ENCODE measurements at regions not wholly inside any gene's neighbourhood (a gene's known extent, or its start where the extent isn't known, plus 50 kb on each side); places are given as distances from the start of the nearest gene placed in this dataset.

- Histone ChIP-seq H3K36me3 (ENCODE audit: control insufficient read depth in 2 of 2, extremely low read depth in 1 of 2, insufficient read depth in 2 of 2, low read length in 2 of 2) (no peaks in the 10 kb centered on the region), H3K4me1 (ENCODE audit: control insufficient read depth, extremely low read depth, insufficient read depth, low read length) (no peaks in the 10 kb centered on the region), H3K4me2 (ENCODE audit: control insufficient read depth, extremely low read depth, insufficient read depth, low read depth, low read length) (no peak overlapping the region), H3K79me2 (ENCODE audit: control insufficient read depth, insufficient read depth, low read length) (no peaks in the 10 kb centered on the region), H3K9me3 (ENCODE audit: control insufficient read depth, low read depth, low read length) (no peaks in the 10 kb centered on the region), H2AFZ (ENCODE audit: control insufficient read depth, low read length) (no peak overlapping the region), H3K4me3 (ENCODE audit: control insufficient read depth in 2 of 3, extremely low read depth in 1 of 3, insufficient read depth in 2 of 3, low read depth in 1 of 3, low read length in 3 of 3) (no peak overlapping the region), H3K9ac (ENCODE audit: control insufficient read depth, extremely low read depth, insufficient read depth, low read length) (no peak overlapping the region), H3K27me3 (ENCODE audit: control insufficient read depth, extremely low read depth, insufficient read depth, low read length) (no peaks in the 10 kb centered on the region), H3K9me1 (ENCODE audit: control insufficient read depth, extremely low read depth, insufficient read depth, low read length) (no peaks in the 10 kb centered on the region), H4K20me1 (ENCODE audit: control insufficient read depth, extremely low read depth, insufficient read depth, low read length) (no peaks in the 10 kb centered on the region), H3K27ac (ENCODE audit: control insufficient read depth, insufficient read depth, low read length) (no peak overlapping the region)
- DNase-seq (ENCODE audit: low read depth, low spot score): no peak
- no peak for FAIRE-seq
- no peak for TF ChIP-seq CTCF (optimal IDR thresholded peaks at IDR 0.05 in 1 of 3, IDR thresholded peaks at IDR 0.05 in 1 of 3, conservative IDR thresholded peaks at IDR 0.05 in 1 of 3; ENCODE audit: extremely low read depth in 1 of 3, insufficient read depth in 2 of 3, low read length in 3 of 3)
- no peak for TF ChIP-seq EZH2 (IDR thresholded peaks at IDR 0.05; ENCODE audit: low read length)
- dilution Hi-C loops (cut with MboI; ENCODE audit: extremely low pct_ligation_motif_present, low sequenced_read_pairs): no loop called here
Observed at GRCh38 chr4:138612428-138612827, 370.3 kb upstream of the SLC7A11 start.

GRCh38 chr4:138611721-138612120, 369.6 kb upstream of the SLC7A11 start:
- Histone ChIP-seq H2AFZ (ENCODE audit: control insufficient read depth, low read length) (no peak overlapping the region), H4K20me1 (ENCODE audit: control insufficient read depth, extremely low read depth, insufficient read depth, low read length) (no peaks in the 10 kb centered on the region), H3K9me3 (ENCODE audit: control insufficient read depth, low read depth, low read length) (no peaks in the 10 kb centered on the region), H3K9ac (ENCODE audit: control insufficient read depth, extremely low read depth, insufficient read depth, low read length) (no peak overlapping the region), H3K4me2 (ENCODE audit: control insufficient read depth, extremely low read depth, insufficient read depth, low read depth, low read length) (no peak overlapping the region), H3K36me3 (ENCODE audit: control insufficient read depth in 2 of 2, extremely low read depth in 1 of 2, insufficient read depth in 2 of 2, low read length in 2 of 2) (no peaks in the 10 kb centered on the region), H3K4me3 (ENCODE audit: control insufficient read depth in 2 of 3, extremely low read depth in 1 of 3, insufficient read depth in 2 of 3, low read depth in 1 of 3, low read length in 3 of 3) (no peak overlapping the region), H3K27ac (ENCODE audit: control insufficient read depth, insufficient read depth, low read length) (no peak overlapping the region), H3K4me1 (ENCODE audit: control insufficient read depth, extremely low read depth, insufficient read depth, low read length) (no peaks in the 10 kb centered on the region), H3K9me1 (ENCODE audit: control insufficient read depth, extremely low read depth, insufficient read depth, low read length) (no peaks in the 10 kb centered on the region), H3K27me3 (ENCODE audit: control insufficient read depth, extremely low read depth, insufficient read depth, low read length) (no peaks in the 10 kb centered on the region), H3K79me2 (ENCODE audit: control insufficient read depth, insufficient read depth, low read length) (no peaks in the 10 kb centered on the region)
- no peak for TF ChIP-seq EZH2 (IDR thresholded peaks at IDR 0.05; ENCODE audit: low read length)
- TF ChIP-seq CTCF (optimal IDR thresholded peaks at IDR 0.05 in 1 of 3, IDR thresholded peaks at IDR 0.05 in 1 of 3, conservative IDR thresholded peaks at IDR 0.05 in 1 of 3; ENCODE audit: extremely low read depth in 1 of 3, insufficient read depth in 2 of 3, low read length in 3 of 3): no peak
- FAIRE-seq (no peak), DNase-seq (ENCODE audit: low read depth, low spot score) (no peak)
- dilution Hi-C loops (cut with MboI; ENCODE audit: extremely low pct_ligation_motif_present, low sequenced_read_pairs): no loop called here
